GM21447 (cell line): ENCODE measurements at regions not wholly inside any gene's neighbourhood (a gene's known extent, or its start where the extent isn't known, plus 50 kb on each side); places are given as distances from the start of the nearest gene placed in this dataset.

Source experiments
- ATAC-seq: cut with Tn5 transposase; IDR thresholded peaks from one replicate; pipeline ENCODE4 v1.9.1; 2021; ENCODE audit not compliant: unreplicated experiment

DNA sequence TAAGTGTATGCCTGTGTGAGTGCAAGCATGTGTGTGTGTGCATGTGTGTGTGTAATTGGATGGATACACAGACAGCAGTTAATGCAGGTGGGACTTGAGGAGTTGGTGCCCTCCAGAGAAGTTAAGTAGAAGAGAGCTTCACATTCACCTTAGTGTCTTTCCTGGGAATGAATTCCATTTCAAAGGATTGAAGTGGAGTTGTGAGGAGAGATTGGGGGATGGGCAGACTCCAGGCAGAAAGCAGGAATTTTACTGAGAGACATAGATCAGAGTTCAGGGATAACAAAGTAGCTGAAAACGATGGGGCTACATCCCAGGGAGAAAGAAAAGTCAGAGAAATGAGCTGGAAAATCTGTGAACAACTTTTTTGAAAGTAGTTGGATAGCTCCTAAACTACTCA, 464.4 kb downstream of the TCERG1L start:
- no peak for ATAC-seq

DNA sequence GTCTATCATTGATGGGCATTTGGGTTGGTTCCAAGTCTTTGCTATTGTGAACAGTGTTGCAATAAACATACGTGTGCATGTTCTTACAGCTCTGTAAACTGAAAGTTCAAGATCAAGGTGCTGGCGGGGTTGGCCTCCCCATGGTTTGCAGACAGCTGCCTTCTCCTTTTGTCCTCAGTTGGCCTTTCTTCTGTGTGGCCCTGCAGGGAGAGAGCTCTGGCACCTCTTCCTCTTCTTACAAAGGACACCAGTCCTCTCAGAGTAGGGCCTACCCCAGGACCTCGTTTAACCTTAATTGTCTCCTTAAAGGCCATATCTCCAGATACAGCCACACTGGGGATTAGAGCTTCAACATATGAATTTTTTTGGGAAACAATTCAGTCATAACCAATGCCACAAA, 462.7 kb downstream of the TCERG1L start:
- ATAC-seq = no peak

DNA sequence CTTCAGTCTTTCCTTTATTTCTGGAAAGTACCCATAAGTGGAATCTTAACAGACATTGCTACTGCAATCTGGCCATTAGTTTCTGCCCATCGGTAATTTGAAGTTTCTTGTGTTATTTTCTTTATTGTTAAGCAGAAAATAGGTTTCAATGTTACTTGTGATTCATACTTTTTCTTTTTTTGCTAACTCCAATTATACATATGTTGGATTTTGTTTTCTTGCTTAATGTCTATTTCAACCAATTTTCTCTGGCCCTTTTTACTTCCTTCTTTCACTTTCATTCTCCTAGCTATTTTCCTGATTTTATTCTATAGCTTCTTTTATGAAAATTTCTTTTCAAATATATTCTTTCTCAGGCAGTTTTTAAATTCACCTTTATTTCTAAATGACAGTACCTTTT, 457.4 kb downstream of the TCERG1L start:
- no peak for ATAC-seq

DNA sequence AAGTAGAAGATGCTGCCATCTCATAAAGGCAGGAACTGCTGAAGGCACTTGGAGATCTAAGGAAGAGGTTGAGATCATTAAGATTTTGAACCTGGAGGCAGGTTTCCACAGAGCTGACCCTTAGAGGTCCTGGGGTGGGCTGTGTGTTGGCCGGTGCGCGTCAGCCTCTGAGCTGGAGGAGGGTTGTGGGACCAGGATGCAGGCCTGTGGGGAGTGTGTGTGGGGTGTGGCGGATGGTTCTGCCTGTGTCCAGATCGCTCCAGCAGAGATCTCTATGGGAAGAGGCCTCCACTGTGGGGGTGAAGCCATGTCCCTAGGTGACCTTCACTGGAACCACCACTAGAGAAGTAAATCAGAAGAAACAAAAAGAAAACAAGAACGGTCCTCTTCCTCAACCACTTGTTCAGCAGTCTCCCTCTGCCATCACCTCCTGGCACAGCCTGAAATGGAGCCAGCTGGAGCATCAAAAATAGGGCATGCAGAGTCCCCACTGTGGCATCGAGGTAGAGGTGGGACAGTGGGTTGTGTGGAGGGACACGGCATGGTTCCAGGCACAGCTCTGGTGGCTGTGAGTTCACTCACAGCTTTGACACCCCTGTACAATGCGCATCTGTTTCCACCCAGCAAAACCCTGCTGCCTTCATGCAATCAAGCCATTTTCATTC, 453.8 kb downstream of the TCERG1L start:
- ATAC-seq = no peak

DNA sequence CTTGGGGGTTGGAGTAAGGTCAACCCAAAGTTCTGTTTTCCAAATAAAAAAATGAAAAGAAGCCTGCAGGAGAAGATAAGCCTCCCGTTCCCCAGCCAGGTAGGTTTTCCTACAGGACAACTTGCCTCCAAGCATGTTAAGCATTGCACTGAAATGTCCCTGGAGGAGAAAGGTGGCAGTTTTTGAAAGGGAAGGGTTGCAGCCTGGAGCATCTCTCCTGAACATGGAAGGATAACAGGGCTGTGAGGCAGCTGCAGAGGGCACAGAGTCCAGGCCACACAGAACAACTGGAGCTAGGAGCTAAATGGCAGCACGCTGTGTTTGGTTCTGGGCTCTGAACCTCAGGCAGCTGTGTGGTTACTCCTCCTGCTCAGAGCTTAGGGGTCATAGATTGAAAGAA, 452.9 kb downstream of the TCERG1L start:
- ATAC-seq = no peak

DNA sequence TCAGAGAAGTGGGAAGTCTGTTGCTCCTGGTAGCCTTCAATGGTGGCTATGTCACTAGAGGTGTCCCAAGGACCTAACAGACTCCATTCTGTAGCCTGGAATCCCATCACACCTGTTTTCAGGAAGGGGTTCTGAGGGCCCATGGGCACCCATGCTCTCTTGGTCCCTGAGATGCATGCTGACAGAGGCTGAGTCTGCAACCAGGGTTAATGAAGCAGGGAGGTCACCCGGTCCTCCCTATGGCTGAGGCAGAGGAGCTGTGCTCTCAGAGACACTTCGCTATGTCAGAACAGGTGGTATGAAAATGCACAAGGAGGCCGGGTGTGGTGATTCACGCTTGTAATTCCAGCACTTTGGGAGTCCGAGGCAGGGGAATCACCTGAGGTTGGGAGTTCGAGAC, 452.1 kb downstream of the TCERG1L start:
- ATAC-seq = no peak

DNA sequence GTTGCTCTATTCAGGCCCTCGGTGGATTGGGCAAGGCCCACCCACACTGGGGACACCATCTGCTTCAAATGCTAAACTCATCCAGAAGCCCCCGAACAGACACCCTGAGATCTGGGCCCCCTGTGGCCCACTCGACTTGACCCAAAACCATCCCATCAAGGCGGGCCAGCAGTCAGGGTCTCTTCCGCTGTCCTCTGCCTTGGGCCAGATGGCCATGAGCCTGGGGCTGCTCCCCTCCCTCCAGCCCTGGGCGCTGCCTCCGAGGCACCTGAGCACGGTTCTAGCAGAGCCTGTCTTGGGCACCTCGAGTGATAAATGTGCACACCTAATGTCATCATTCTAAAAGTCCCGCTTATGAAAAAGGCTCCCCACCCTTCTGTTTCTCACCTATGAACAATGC, 449.4 kb downstream of the TCERG1L start:
- no peak for ATAC-seq

DNA sequence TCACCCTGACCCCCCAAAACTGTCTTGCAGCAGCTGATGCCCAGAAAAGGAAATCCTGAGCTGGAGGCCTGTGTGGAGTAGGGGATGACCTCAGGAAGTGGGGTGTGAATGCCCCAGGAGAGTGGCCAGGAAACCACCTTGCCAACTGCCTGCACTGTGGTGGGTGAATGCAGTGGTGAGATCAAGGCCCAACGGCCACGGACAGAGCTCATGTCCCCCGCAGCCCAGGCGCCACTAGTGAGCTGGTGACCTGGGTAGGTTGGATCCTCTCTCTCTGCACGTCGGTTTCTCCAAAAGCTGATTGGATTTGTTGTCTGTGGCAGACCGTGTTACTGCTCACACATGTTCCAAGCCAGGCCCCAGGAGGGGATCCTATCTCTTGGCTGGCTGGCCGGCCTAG, 448.9 kb downstream of the TCERG1L start:
- no peak for ATAC-seq

DNA sequence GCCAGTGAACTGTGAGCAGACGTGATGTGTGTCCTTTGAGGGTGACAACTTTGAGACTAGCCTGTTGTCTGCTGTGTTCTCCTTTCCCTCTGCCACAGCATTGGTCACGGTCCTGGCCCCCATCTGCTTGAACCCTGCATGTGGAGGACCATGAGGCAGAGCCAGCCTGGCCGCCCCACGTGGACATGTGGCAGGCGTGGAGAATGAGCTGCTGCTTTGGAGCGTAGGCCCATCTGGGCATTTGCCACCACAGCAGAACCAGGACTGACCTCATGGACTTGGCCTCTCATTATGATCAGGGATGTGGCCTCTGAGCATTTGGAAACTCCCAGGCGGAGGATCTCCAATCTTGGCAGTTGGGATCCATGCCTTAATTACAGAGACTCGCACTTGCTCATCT, 448.5 kb downstream of the TCERG1L start:
- ATAC-seq = no peak

DNA sequence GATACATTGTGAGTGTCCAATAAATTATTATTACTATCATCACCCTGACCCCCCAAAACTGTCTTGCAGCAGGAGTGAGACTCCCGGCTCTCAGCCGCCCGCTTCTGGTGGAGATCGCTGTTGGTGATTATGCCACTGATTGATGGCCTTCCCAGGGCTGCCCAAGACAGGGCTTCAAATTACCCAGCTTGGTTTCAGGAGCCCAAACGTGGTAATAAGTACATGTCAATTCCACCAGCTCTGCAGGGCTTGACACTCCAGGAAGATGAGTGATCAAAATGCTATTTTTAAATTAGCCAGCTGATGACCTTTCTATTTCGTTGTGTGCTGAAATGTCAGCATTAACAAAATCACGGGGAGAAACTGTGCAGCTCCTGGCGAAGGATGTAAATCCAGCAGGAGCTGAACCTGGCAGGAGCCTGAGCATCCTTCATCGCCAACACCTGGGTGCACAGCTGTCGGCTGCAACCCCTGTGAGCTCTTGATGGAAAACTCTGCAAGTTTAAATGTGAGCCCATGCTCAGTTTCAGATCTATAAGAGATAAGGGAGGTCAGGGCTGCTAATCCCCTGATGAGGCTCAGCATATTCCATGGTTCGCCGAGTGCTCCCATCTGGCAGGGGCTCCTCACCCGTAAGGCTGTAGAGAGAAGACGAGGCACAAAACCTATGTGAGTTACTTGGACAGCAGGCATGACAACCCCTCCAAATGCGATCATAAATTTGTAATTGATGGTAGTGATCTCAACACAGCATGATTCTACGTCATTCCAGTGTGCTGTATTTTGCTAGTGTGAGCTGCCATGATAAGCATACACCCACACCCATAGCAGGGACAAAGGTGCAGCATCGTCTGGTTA, 446.3 kb downstream of the TCERG1L start:
- ATAC-seq = no peak

DNA sequence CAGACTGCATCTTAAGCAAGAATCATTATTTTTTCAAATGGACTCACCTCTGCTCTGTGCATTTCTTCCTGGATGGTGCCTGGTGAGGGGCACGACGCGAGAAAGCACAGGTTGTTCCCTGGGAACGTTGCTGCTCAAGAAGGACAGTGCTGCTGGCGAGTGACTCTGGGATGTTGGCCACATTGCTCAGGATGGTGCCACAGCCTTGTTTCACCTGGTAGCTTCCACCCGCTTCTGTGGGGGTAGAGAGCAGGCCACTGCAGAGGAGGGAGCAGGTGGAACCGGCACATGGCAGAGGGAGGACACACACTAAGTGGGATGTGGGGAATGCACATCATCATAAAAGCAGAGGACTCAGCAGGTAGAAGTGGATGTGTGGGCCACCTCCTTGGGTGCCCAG, 444.7 kb downstream of the TCERG1L start:
- no peak for ATAC-seq

DNA sequence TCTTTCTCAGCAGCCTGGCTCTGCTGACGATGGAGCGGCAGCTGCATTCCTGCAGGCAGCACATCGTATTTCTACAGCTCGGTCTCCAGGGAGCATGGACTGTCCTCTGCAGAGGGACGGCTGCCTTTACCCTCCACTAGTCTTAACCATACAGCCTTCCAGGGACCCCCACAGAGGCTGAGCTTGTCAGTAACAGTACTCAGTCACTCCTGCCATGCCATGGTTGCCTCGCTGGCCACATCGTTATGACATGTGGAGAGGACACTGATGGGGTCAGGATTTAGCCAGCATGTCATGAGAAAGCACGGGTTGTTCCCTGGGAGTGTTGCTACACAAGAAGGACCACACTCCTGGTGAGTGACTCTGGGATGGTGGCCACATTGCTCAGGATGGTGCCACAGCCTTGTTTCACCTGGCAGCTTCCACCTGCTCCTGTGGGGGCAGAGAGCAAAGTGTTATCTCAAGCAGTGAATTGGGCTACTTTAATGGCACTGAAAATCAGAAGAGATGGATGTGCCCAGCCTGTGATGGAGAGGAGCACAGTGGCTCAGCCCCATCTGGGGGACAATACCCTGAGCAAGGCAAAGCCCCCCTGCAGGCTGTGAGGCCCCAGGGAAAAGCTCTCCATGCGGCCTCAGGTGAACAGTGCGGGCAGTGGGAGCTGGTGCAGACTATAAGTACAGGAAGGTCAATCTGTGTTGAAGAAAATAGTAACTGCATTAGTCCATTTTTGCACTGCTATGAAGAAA, 443.9 kb downstream of the TCERG1L start:
- no peak for ATAC-seq

DNA sequence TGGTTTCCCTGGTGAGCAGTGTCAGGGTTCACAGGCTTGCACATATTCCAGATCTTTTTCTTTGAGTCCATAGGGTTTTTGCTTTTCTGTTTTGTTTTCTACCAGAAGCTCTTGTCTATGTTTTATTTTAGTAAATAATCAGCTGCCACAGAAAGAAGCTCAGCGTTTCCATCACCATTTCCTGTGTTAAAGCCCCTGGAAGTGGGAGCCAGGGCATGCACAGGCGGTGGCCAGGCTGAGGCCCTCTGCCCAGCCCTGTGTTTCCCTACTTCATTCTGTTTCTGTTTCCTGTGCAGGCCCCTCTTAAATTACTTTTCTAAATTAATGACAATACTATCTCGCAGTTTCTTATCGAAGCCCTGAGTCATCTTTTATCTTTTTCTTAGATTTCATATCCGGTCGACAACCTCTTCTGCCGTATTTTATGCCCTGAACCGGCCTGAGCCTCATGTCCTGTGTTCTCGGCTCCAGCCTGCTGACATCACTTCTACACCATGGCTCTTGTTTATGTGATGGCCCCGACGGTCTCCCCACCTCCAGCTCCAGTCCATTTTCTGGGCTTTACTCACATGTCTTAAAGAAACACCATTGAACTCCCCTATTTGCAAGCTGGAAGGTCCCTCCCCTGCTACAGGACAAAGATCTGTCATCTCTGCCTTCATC, 442.2 kb downstream of the TCERG1L start:
- no peak for ATAC-seq

DNA sequence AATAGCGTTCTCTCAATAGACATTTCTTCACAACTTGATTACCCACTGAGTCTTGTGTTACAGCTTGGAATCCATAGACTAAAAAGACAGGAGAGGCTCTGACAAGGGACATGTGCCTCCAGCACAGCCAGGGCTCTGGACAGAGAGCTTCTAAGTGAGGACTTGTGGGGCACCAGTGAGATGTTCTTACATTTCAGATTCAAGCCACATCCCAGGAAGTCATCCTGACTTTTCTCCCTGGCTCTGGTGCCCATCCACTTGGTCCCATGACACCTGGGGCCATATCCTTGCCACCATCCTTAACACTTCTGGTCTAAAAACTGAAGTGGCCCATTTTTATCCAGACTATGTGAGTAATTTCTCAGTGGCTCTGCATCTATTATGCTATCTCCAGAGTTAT, 440.1 kb downstream of the TCERG1L start:
- no peak for ATAC-seq

DNA sequence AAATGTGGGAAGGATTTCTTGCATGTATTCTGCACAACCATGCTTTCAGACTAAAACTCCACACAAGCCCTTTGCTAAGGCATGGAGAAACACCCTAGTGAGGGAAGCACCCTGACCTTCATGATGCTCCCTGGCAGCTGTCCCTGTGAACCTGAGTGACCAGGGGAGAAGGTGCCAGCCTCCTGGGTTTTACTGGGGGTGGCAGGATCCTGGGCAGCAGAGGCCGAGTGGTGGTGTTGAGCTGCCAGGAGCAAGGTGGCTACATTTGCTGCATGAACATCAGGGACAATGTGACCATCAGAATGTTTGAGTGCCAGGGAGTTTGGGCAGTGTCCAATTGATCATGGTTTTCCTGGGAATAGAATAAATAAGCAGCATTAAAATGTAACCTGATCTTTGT, 437.9 kb downstream of the TCERG1L start:
- ATAC-seq = no peak

DNA sequence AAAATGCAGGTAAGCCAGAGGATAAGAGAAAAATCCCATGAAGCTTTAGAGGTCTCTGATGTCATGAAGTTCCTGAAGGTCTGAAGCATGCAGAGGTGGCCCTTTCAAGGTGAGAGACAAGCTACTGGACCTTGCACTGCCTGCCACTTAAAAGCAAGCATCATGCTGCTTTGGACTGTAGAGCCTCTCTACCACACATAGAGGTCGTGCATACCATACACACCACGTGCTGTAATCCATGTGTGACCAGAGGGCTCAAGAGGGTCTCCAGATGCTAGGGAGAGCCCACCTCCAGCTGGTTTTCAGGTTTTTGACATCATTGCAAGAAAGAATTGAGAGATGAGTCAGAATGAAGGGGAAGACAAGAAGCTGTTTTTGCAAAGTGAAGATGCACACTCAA, 436.4 kb downstream of the TCERG1L start:
- ATAC-seq = no peak

DNA sequence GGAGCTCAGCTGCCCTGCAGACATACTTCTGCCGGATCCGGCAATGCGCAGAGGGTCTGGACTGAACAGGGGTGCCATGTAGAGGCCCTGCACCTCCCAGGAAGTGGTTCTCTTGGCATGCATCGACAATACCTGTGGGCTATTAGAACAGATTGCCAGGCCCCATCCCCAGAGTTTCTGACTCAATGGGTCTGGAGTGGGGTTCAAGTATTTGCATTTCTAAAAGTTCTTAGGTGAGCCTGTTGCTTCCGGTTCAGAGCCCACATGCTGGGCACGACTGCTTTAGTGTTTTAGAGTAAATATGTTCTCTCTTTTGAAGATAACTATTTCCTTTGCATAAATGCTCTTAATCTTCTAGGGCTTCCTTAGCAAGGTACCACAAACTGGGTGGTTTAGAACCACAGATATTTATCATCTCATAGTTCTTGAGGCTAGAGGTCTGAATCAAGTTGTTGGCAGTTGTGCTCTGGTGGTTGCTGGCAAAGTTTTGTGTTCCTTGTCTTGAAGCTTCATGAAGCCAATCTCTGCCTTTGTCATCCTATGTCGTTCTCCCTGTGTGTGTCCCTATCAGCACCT, 435.5 kb downstream of the TCERG1L start:
- ATAC-seq = no peak

DNA sequence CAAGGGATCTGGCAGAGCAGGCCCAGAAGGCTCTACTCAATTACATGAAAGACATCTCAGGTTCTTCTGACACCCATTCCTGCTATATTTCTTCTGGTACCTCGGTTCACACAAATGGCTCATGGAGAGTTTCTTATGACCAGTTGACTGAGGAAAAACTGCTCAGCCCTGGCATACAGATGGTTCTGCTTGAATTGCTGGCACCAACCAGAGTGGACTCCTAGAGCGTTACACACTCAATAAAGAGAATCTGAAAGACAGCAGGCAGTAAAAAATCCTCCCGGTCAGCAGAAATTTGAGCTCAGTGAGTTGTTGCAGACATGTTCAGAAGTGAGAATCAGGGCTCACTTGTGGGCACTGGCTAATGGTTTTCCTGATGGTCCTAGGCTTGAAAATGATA, 434.4 kb downstream of the TCERG1L start:
- ATAC-seq = no peak

DNA sequence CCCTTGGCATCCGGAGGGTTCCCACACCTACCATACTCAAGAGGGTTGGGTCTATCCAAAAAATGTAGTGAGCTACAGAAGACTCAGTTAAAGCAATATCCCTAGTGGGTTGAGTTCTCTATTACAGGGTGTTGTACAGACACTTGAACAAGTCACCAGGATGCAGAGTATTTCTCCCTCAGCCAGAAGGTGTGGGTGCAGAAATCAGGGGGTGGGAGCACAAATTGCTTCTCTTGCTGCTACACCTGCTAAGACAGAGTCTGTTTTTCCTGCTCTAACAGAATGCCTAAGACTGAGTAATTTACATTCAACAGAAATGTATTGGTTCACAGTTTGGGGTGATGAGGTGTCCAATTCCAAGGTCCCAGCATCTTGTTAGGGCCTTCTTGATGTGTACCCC, 433.4 kb downstream of the TCERG1L start:
- no peak for ATAC-seq

DNA sequence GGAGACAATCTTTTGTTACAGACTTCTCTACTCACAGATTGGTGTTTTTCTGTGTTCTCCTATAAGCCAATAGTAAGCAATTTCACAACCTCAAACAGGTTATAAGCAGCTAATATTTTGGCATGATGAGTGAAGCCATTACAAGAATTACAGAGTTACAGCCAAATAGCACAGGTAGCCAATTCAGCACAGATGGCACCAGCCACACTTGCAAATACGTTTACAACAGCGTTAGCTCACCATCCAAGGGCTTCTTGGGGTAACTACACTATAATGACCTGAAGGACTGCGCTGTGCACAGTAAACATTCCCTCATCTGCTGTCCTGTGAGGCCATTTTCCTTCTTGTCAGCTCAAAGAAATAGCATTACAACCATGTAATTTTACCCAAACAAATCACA, 428.6 kb downstream of the TCERG1L start:
- ATAC-seq = no peak

DNA sequence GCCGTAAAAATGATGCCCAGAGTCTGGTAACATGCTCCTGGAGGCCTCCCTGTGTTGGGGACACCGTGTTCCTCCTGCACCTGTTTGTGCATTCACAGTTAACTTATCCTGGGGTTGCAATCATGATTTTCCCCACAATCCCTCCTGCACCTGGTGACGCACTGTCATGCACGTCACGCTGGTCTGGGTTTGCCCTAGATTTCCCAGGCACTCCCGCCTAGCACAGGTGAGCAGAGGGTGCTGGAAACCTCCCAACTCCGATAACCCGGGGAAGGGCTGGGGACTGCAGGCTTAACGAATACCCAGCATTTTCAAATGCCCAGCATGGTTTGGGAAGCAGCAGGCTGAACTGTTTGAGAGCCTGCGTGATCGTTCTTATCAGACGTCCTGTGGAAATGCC, 427.1 kb downstream of the TCERG1L start:
- no peak for ATAC-seq
